ENCODE measurements at regions not wholly inside any gene's neighbourhood (a gene's known extent, or its start where the extent isn't known, plus 50 kb on each side); places are given as distances from the start of the nearest gene placed in this dataset.
A peak's percentile ranks its signal among the peaks of the same experiment; 100 is the strongest.

GRCh38 chr6:71481011-71481410, 192.4 kb downstream of the OGFRL1 start:
- DNase-seq, result peak in 2 of 3 donors; percentile 32 to 60

- no peak for DNase-seq
These were observed 193.2 kb downstream of the OGFRL1 start for GRCh38 chr6:71481801-71482200.

- no peak for DNase-seq
These were observed 194.1 kb downstream of the OGFRL1 start for GRCh38 chr6:71482742-71483141.

- DNase-seq, result no peak
These were observed 197.8 kb downstream of the OGFRL1 start for GRCh38 chr6:71486461-71486860.

GRCh38 chr6:71488186-71488585, 199.6 kb downstream of the OGFRL1 start:
- DNase-seq, result no peak

- peak in 1 of 3 donors; percentile 72 for DNase-seq
These were observed 201.1 kb downstream of the OGFRL1 start for GRCh38 chr6:71489736-71490135.

- DNase-seq, result no peak
These were observed 202.3 kb downstream of the OGFRL1 start for GRCh38 chr6:71490876-71491275.

- DNase-seq, result no peak
These were observed 203.2 kb downstream of the OGFRL1 start for GRCh38 chr6:71491844-71492243.

- DNase-seq, result no peak
These were observed 204.1 kb downstream of the OGFRL1 start for GRCh38 chr6:71492668-71493067.

- DNase-seq, result peak in 1 of 3 donors; percentile 67
These were observed 207.6 kb downstream of the OGFRL1 start for GRCh38 chr6:71496018-71496721.

- DNase-seq, result no peak
These were observed 208.1 kb downstream of the OGFRL1 start for GRCh38 chr6:71496722-71497033.

GRCh38 chr6:71498638-71499037, 210.0 kb downstream of the OGFRL1 start:
- no peak for DNase-seq

- no peak for DNase-seq
These were observed 211.1 kb downstream of the OGFRL1 start for GRCh38 chr6:71499667-71500066.

GRCh38 chr6:71502168-71502567, 213.6 kb downstream of the OGFRL1 start:
- DNase-seq, result no peak

GRCh38 chr6:71502956-71503355, 214.3 kb downstream of the OGFRL1 start:
- DNase-seq, result no peak

GRCh38 chr6:71507183-71507582, 218.6 kb downstream of the OGFRL1 start:
- DNase-seq, result no peak

- DNase-seq, result no peak
These were observed 220.8 kb downstream of the OGFRL1 start for GRCh38 chr6:71509191-71510005.

- peak in 2 of 3 donors; percentile 48 to 58 for DNase-seq
These were observed 221.6 kb downstream of the OGFRL1 start for GRCh38 chr6:71510057-71510713.

- no peak for DNase-seq
These were observed 222.2 kb downstream of the OGFRL1 start for GRCh38 chr6:71510856-71511255.

GRCh38 chr6:71512256-71512655, 223.6 kb downstream of the OGFRL1 start:
- DNase-seq, result peak in 2 of 3 donors; percentile 31 to 40

- no peak for DNase-seq
These were observed 224.4 kb downstream of the OGFRL1 start for GRCh38 chr6:71513036-71513435.

- no peak for DNase-seq
These were observed 234.9 kb downstream of the OGFRL1 start for GRCh38 chr6:71523548-71523947.

- DNase-seq, result no peak
These were observed 235.6 kb downstream of the OGFRL1 start for GRCh38 chr6:71524201-71524600.
